Epithelial cell of proximal tubule (primary cell): ENCODE measurements at regions not wholly inside any gene's neighbourhood (a gene's known extent, or its start where the extent isn't known, plus 50 kb on each side); places are given as distances from the start of the nearest gene placed in this dataset.
A peak's percentile ranks its signal among the peaks of the same experiment; 100 is the strongest.

Source experiments
- DNase-seq: peaks from one replicate; pipeline ENCODE4 v3.0.0-alpha.2; 2011; ENCODE audit warnings: low read depth
- H3K4me3 ChIP-seq: 2 replicates; pipeline ENCODE4 v1.5.1; 2011; ENCODE audit warnings: low read depth, mild to moderate bottlenecking, low read length
- TF ChIP-seq, protein P1 (sequence below): conservative IDR thresholded peaks from 2 replicates; pipeline ENCODE4 v1.5.1; 2012; ENCODE audit warnings: low read depth, mild to moderate bottlenecking, low read length

DNA sequence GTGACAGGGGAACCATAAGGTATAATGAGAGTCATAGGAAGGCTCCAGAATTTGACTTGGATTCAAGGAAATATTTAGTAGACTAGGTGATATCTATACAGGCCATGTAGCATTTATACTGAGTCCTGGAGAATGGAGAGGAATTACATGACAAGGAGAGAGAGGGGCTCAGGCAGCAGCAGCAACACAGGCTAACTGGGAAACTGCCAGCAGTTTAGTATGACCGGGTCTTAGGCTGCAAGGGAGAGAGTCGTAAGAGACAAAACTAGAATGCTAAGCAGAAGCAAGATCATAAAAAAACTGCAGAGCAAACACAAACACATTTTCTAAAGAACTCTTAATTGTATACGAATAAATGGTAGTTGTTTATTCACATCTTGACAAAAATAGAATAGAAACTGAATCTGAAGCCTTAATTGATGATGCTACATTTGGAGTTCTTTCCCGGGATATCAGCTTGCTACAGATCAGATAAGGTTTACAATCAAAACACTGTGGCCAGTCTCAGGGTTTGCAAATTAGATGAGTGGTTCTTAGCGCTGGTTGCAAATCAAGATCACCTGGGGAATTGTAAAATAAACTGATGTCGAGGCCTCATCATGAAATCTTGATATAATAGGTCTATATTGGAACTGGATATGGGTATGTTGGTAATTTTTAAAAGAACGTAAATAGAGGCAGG lies 480.0 kb upstream of the C9orf72 start:
- DNase-seq: no peak
- H3K4me3 ChIP-seq: no peak overlapping the region
- TF ChIP-seq, protein P1, sequence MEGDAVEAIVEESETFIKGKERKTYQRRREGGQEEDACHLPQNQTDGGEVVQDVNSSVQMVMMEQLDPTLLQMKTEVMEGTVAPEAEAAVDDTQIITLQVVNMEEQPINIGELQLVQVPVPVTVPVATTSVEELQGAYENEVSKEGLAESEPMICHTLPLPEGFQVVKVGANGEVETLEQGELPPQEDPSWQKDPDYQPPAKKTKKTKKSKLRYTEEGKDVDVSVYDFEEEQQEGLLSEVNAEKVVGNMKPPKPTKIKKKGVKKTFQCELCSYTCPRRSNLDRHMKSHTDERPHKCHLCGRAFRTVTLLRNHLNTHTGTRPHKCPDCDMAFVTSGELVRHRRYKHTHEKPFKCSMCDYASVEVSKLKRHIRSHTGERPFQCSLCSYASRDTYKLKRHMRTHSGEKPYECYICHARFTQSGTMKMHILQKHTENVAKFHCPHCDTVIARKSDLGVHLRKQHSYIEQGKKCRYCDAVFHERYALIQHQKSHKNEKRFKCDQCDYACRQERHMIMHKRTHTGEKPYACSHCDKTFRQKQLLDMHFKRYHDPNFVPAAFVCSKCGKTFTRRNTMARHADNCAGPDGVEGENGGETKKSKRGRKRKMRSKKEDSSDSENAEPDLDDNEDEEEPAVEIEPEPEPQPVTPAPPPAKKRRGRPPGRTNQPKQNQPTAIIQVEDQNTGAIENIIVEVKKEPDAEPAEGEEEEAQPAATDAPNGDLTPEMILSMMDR: no peak

DNA sequence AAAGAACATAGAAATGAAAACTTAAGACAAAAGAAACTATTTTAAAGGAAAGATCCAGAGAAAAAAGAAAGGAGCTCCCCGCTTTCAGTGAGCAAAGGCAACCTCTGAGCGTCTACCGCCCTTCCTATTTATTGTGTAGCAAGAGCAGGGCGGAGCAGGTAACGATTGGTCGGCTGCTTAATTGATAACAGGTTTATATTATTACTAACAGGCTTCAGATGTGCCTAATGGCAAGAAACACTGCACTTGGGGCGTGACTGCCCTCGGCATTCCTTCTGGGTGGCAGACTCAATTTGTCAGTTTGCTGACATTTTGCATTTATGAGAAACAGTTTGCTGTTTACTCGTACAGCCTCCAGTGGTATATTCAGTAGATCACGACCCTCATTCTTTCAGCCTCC lies 482.7 kb upstream of the C9orf72 start:
- TF ChIP-seq, protein P1: no peak
- no peak overlapping the region for H3K4me3 ChIP-seq
- no peak for DNase-seq

DNA sequence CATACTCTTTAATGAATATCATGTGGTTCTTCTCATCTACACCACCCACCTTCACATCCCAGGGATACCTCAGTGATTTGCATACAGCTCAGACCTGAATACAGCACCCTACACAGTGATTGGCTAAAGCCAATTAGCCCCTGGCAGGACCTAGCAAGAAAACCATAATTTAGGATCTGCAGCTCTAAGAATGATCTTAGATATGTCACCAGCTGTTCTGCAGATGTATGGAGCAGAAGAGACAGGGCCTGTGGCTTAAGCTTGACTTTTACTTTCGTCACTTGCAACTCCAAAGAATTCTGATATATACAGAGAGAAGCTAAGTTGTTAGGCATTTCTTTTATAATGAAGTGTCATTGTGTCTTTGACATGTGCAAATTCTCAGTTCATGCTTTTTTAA lies 483.2 kb upstream of the C9orf72 start:
- TF ChIP-seq, protein P1: no peak
- no peak overlapping the region for H3K4me3 ChIP-seq
- DNase-seq: no peak

DNA sequence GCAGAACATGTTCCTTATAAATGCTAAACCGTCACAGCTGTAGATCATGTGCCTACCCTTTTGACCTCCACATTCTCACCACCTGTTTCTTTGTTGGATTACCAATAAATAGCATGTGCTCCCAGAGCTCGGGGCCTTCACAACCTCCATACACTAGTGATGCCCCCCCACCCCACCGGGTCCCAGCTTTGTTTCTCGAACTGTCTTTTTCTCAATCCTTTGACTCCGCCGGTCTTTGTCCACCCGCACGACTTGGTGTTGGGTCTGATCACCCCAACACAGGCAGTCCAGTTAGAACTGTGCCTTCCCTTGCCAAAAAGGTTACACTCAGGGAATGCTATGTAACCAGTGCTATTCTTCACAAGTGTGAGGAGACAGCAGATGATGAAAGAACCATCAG lies 485.9 kb upstream of the C9orf72 start:
- no peak for DNase-seq
- TF ChIP-seq, protein P1: no peak
- H3K4me3 ChIP-seq: no peak overlapping the region

DNA sequence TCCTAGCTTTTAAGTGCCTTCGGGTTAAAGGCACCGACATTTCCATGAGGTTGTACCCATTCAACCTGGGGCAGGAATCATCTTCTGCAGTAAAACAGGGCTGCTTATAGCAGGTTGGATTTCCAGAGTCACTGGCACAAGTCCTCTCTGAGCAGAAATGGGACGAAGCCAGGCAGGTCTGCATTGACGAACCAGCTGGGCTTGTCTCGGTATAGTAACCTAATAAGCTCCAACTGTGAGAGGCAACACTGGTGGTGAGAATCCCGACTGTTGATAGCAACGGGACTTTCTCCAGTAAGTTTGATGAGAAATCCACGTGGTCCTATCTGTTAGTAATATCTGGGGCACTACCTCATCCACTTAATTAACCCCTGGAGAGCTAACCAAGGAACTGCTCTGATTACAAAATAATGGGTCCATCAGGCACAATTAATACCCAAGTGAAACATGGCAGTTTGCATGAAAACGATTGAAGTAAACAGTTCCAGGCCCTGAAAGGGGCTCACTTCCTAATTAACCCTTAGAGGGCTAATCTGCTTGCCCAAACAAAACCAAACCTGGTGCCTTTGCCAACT lies 491.0 kb upstream of the C9orf72 start:
- TF ChIP-seq, protein P1: no peak
- no peak overlapping the region for H3K4me3 ChIP-seq
- no peak for DNase-seq

DNA sequence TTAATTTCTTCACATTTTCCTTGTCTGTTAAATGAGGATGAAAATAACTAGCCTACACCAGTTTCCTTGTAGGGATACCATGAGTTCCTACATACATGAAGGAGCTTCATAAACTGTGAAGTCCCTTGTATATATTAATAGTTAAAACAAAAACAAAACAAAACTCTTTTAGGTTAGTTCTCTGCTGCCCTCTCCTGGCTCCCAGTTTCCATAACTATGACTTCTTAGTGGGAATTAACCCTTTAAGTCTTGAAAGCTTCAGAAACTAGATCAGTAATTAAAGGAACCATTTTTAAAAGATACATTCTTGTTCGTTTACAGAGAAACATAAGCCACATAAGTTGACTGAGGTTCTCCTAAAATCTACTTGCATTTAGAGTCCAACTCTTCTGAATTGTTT lies 500.0 kb upstream of the C9orf72 start:
- peak; percentile 27 for DNase-seq
- TF ChIP-seq, protein P1: peak; percentile 73
- no peak overlapping the region for H3K4me3 ChIP-seq

DNA sequence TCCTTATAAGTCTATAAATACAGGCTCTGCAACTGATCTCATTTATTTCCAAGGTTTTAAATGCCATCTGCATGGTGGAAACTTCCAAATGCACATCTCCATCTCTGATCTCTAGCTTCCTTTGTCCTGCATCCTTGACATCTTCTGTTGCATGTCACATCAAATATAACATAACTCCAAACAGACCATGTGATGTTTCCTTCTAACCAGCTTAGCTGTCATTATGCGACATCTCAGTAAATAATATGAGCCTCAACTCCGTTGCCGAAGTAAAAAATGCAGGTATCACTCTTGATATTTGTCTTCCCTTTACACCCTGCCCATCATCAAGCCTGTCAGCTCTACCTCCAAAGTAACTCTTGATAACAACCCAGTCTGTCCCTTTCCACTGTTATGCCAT lies 506.4 kb upstream of the C9orf72 start:
- TF ChIP-seq, protein P1: no peak
- DNase-seq: no peak
- H3K4me3 ChIP-seq: no peak overlapping the region
